HG02588 (cell line): ENCODE measurements at regions not wholly inside any gene's neighbourhood (a gene's known extent, or its start where the extent isn't known, plus 50 kb on each side); places are given as distances from the start of the nearest gene placed in this dataset.

Experiments used
- ATAC-seq: cut with Tn5 transposase; IDR thresholded peaks from one replicate; pipeline ENCODE4 v1.9.1; 2021; ENCODE audit warnings: mild to moderate bottlenecking, moderate library complexity; ENCODE audit not compliant: unreplicated experiment

DNA sequence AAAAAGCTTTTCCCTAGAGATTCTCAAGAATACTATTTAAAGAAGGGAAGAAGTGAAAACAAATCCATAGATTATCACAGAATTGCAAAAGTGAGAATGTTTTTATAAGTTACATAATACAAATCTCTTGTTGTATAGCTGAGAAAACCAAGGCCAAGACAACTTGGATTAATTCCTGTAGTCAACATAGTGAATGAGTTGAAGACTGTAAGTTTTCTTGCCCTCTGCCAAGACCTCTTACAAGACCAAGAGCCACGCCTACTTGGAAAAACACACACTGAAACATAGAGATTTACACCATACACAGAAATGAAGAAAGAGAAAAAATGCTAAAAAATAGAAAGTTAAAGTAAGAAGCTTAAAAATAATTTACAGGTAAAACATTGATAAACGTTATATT lies 2024.0 kb downstream of the PCDH7 start:
- no peak for ATAC-seq

GRCh38 chr4:32745351-32745750 lies 2025.2 kb downstream of the PCDH7 start:
- ATAC-seq = no peak

GRCh38 chr4:32748061-32748460 lies 2027.9 kb downstream of the PCDH7 start:
- ATAC-seq = no peak

DNA sequence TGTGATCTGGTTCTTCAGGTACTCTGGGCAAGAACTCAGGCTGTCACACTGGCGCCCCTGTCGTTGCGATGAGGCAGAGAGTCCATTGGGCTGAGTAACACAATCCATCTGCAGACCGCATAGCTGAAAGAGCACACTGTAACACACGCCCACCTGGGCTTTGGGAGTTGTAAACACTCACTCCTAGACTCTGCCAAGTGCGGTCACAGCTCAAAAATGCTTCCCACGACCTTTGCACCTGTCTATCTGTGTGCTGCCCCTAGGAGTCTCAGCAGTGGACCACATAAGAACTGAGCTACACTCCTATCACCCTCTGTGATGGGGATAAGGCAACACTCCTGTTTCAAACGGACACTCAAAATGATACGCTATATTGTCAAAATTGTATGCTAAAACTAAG lies 2028.3 kb downstream of the PCDH7 start:
- ATAC-seq = no peak

GRCh38 chr4:32752962-32753361 lies 2032.8 kb downstream of the PCDH7 start:
- ATAC-seq = no peak

DNA sequence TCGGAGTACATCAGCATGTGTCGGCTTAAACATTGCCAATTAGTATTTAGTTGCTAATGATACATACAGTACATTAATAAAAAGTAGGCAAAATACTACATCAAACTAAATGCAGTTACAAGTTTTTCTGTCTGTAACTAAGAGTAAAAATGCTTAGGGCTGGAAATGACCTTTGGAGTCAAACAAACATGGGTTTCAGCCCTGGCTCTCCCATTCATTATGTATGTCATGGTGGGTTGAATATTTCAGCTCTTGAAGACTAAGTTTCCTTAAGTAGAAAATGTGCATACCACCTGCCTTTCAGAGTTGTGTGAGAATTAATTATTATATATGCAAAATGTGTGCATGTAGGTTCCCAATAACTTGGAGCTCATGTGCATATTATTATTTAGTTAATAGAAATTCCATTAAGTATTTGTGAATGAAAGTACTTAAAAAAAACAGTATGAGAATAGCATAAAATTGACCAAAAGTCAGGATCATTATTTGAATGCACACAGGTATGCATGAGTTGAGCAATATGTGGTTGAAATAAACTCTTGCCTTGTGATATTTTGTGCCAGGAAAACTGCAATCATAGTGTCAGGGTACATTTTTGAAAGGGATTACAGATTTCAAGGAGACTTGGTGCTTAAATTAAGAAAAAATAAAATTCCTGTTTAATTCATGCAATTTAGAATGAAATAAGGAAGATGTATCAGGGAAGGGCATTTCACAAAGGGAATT lies 2048.7 kb downstream of the PCDH7 start:
- no peak for ATAC-seq

- ATAC-seq = no peak
These were observed 2051.3 kb downstream of the PCDH7 start for GRCh38 chr4:32771491-32771890.

- ATAC-seq = no peak
These were observed 2054.9 kb downstream of the PCDH7 start for GRCh38 chr4:32775049-32775448.

GRCh38 chr4:32776435-32777203 lies 2056.4 kb downstream of the PCDH7 start:
- no peak for ATAC-seq

GRCh38 chr4:32778025-32778424 lies 2057.9 kb downstream of the PCDH7 start:
- ATAC-seq = no peak

DNA sequence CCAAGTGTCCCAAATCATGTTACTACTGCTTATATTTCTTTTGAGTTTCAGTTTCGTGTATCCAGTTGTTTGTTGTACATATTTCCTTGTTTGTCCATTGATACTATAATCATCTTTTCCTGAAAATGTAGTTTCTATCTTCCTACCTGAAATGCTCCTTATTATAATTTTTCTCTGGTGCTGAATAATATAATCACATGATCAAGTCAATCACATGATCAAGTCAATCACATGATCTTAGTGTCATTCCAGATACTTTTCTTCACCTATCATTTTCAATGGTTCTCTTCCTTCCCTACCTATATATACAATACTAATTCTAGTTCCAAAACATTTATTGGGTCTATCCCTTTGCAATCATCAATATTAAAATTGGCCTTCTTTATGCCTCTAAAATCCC lies 2058.8 kb downstream of the PCDH7 start:
- no peak for ATAC-seq

- no peak for ATAC-seq
These were observed 2068.9 kb downstream of the PCDH7 start for GRCh38 chr4:32789026-32789608.

DNA sequence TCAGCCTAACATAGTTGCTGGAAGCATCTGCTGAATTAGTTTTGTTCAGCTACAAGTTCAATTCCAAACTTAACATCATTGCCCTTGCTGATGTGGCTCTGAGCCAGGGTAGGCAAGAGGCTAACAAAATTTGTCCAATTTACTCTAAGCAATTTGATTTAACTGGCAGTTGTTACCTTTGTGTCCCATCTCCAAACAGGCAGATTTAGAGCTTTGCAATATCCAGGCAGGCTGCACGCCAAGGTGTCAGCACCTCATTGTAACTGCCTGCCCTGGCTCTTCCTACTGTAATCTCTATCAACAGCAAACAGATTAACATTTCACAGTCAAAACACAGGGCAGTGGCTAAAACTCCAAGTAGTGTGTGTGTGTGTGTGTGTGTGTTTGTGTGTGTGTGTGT lies 2070.6 kb downstream of the PCDH7 start:
- ATAC-seq = no peak

DNA sequence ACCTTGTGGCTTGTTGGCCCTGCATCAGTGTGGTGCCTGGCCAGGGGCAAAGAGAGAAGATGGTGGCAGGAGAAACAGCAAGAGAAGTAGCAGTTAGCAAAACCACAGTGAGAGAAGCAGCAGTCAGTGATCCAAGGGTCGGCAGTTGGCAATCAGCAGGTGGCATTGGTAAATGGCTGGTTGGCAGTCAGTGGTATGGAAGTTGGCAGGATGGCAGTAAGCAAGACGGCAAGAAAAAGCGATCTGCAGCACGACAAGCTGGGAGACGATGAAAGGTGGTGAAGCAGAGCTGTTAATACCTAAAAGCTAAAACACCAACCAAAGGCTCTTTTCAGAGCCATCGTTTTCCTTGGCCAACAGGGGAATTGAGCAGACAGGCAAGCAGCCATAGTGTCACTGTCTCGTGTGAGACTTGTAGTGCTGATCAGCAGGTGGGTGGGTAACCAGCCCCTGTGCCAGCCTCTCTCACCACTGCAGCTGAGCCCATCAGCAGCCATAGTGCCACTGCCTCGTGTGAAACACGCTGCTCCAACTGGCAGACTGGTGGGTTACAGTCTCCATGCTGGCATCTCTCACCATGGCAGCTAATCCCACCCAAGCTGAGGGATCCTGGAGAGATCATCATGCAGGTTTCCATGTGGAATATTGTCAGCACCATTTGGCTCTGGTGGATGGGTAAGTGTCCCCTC lies 2078.4 kb downstream of the PCDH7 start:
- ATAC-seq = no peak

DNA sequence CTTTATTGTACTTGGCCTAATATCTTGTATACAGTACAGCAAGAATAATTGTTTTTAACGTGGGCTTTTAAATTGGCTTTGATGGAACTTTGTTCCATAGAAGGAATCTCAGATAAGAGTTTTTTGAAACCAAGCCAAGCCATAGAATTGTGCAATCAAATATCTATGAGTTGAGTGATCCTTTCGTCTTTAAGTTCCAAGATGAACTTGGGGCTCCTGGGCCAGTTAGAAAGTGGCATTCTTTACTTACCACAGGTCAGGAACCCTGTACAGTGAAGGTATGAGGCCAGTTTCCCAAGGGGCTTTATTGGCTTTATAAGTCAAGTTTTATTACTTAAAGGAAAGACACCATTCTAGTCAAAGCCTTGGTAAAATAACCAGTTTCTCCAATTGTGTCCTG lies 2104.2 kb downstream of the PCDH7 start:
- ATAC-seq = no peak

GRCh38 chr4:32826169-32826568 lies 2106.0 kb downstream of the PCDH7 start:
- ATAC-seq = no peak

- ATAC-seq = no peak
These were observed 2110.0 kb downstream of the PCDH7 start for GRCh38 chr4:32830160-32830559.

DNA sequence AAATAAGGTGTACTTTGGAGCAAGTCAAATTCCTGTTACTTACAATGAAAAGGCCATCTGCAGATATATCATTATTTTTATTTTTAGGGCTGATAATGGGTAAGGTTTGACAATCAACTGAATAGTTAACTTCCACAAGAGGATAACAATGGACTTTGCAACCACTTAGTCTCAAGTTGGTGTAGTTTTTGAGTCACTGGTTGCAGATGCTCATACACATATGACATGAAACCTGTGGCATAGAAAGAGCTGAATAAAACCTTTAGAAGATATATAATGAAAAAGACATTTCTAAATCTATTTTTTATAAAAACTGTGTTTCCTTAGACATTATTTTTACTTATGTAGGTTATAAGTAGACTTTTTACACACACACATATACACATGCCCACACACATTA lies 2110.9 kb downstream of the PCDH7 start:
- ATAC-seq = no peak

DNA sequence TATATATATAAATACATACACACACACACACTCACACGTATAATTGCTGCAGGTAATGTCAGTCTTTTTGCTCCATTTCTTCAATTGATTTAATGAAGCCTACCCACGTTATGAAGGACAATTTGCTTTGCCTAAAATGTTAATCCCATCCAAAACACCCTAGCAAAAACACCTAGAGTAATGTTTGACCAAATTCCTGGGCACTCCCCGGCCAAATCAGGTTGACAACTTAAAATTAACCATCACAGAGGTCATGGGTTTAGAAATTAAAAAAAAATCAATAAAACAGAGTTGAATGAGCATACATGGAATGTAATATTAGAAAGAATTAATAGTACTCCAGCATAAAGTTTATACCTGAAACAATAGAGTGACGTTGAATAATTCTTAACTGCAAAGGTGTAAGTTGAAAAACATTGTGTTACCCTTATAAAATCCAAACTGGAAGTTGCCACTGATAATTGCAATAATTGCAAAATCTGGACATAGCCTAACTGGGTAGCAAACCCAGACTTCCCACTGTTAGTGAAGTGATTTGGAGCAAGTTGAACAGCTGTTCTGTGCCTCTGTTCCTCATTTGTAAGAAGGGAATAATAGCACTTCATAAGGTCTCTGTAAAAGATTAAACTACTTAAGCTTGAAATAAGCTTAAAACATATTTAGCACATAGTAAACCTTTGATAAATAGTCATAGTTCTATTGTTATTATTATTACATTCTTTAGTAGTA lies 2120.5 kb downstream of the PCDH7 start:
- no peak for ATAC-seq

- no peak for ATAC-seq
These were observed 2121.0 kb downstream of the PCDH7 start for GRCh38 chr4:32841217-32841616.

DNA sequence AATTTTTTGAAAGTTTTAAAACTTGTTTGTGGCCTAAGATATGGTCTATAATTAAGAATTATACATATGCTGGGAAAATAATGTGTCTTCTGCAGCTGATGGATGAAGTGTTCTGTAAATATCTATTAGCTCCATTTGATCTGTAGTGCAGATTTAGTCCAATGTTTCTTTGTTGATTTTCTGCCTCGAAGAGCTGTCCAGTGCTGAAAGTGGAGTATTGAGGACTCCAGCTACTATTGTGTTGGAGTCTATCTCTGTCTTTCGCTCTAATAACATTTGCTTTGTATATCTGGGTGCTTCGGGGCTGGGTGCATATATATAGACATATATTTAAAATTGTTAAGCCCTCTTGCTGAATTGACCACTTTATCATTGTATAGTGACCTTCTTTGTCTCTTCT lies 2127.3 kb downstream of the PCDH7 start:
- no peak for ATAC-seq
